ENCODE measurements at regions not wholly inside any gene's neighbourhood (a gene's known extent, or its start where the extent isn't known, plus 50 kb on each side); places are given as distances from the start of the nearest gene placed in this dataset.
"Not testable (repeated sequence)": the region's sequence is repeated elsewhere in the genome, so short reads cannot be mapped to it uniquely, and the experiment has no call there.

GRCh38 chr2:76172154-76172595 is 461.5 kb upstream of the GCFC2 start:
- H3K4me3 Mint-ChIP-seq, H3K36me3 Mint-ChIP-seq: not testable (repeated sequence)

GRCh38 chr2:76170856-76171255 is 460.1 kb upstream of the GCFC2 start:
- Mint-ChIP-seq H3K27me3 (no peaks in the 10 kb centered on the region), H3K4me3 (no peak overlapping the region), H3K9me3 (peaks cover 29% of the 10 kb centered on the region), H3K27ac (no peak overlapping the region), H3K36me3 (no peaks in the 10 kb centered on the region), H3K4me1 (no peaks in the 10 kb centered on the region)

More at GRCh38 chr2:76172154-76172595, 461.5 kb upstream of the GCFC2 start:
- H3K27me3 Mint-ChIP-seq, H3K4me1 Mint-ChIP-seq, H3K27ac Mint-ChIP-seq: not testable (repeated sequence)
- H3K9me3 Mint-ChIP-seq, result peaks cover 29% of the 10 kb centered on the region

GRCh38 chr2:76170009-76170384 is 459.3 kb upstream of the GCFC2 start:
- Mint-ChIP-seq H3K4me1 (no peaks in the 10 kb centered on the region), H3K27me3 (no peaks in the 10 kb centered on the region), H3K36me3 (no peaks in the 10 kb centered on the region), H3K27ac (no peak overlapping the region), H3K4me3 (no peak overlapping the region), H3K9me3 (peaks cover 23% of the 10 kb centered on the region)

- Mint-ChIP-seq H3K27ac (no peak overlapping the region), H3K4me3 (no peak overlapping the region), H3K36me3 (no peaks in the 10 kb centered on the region), H3K4me1 (no peaks in the 10 kb centered on the region), H3K9me3 (peaks cover 18% of the 10 kb centered on the region), H3K27me3 (no peaks in the 10 kb centered on the region)
Observed at GRCh38 chr2:76169276-76170008, 458.7 kb upstream of the GCFC2 start.

GRCh38 chr2:76163860-76164259 is 453.1 kb upstream of the GCFC2 start:
- Mint-ChIP-seq H3K27ac (no peak overlapping the region), H3K27me3 (no peaks in the 10 kb centered on the region), H3K4me1 (no peaks in the 10 kb centered on the region), H3K4me3 (no peak overlapping the region), H3K9me3 (peaks cover 21% of the 10 kb centered on the region), H3K36me3 (no peaks in the 10 kb centered on the region)

- no peaks in the 10 kb centered on the region for H3K36me3 Mint-ChIP-seq
- H3K27ac Mint-ChIP-seq, result no peak overlapping the region
- peaks cover 8% of the 10 kb centered on the region for H3K9me3 Mint-ChIP-seq
- H3K27me3 Mint-ChIP-seq, result no peaks in the 10 kb centered on the region
- H3K4me3 Mint-ChIP-seq, result no peak overlapping the region
- no peaks in the 10 kb centered on the region for H3K4me1 Mint-ChIP-seq
Observed at GRCh38 chr2:76160670-76161069, 450.0 kb upstream of the GCFC2 start.

- Mint-ChIP-seq H3K36me3 (no peaks in the 10 kb centered on the region), H3K4me3 (no peak overlapping the region), H3K27ac (no peak overlapping the region), H3K4me1 (no peaks in the 10 kb centered on the region), H3K9me3 (peaks cover 8% of the 10 kb centered on the region), H3K27me3 (no peaks in the 10 kb centered on the region)
Observed at GRCh38 chr2:76159042-76159648, 448.4 kb upstream of the GCFC2 start.

GRCh38 chr2:76157531-76157930 is 446.8 kb upstream of the GCFC2 start:
- Mint-ChIP-seq H3K4me3 (no peak overlapping the region), H3K4me1 (no peaks in the 10 kb centered on the region), H3K27ac (no peak overlapping the region), H3K9me3 (peaks cover 8% of the 10 kb centered on the region), H3K36me3 (no peaks in the 10 kb centered on the region), H3K27me3 (no peaks in the 10 kb centered on the region)

GRCh38 chr2:76154981-76155380 is 444.3 kb upstream of the GCFC2 start:
- no peaks in the 10 kb centered on the region for H3K36me3 Mint-ChIP-seq
- no peaks in the 10 kb centered on the region for H3K9me3 Mint-ChIP-seq
- H3K4me3 Mint-ChIP-seq, result no peak overlapping the region

GRCh38 chr2:76149846-76150245 is 439.1 kb upstream of the GCFC2 start:
- Mint-ChIP-seq H3K27me3 (no peaks in the 10 kb centered on the region), H3K9me3 (peaks cover 14% of the 10 kb centered on the region), H3K36me3 (no peaks in the 10 kb centered on the region), H3K4me3 (no peak overlapping the region), H3K27ac (no peak overlapping the region), H3K4me1 (no peaks in the 10 kb centered on the region)

More at GRCh38 chr2:76154981-76155380, 444.3 kb upstream of the GCFC2 start:
- Mint-ChIP-seq H3K27me3 (no peaks in the 10 kb centered on the region), H3K27ac (no peak overlapping the region), H3K4me1 (no peaks in the 10 kb centered on the region)

GRCh38 chr2:76139303-76139702 is 428.6 kb upstream of the GCFC2 start:
- not testable (repeated sequence) for H3K27ac Mint-ChIP-seq, H3K4me3 Mint-ChIP-seq, H3K27me3 Mint-ChIP-seq, H3K36me3 Mint-ChIP-seq, H3K4me1 Mint-ChIP-seq
- H3K9me3 Mint-ChIP-seq, result peaks cover 16% of the 10 kb centered on the region

GRCh38 chr2:76128622-76129021 is 417.9 kb upstream of the GCFC2 start:
- H3K4me3 Mint-ChIP-seq, result no peak overlapping the region
- no peak overlapping the region for H3K27ac Mint-ChIP-seq
- H3K4me1 Mint-ChIP-seq, result no peaks in the 10 kb centered on the region
- no peaks in the 10 kb centered on the region for H3K36me3 Mint-ChIP-seq
- H3K9me3 Mint-ChIP-seq, result no peaks in the 10 kb centered on the region
- H3K27me3 Mint-ChIP-seq, result no peaks in the 10 kb centered on the region

- Mint-ChIP-seq H3K27me3 (no peaks in the 10 kb centered on the region), H3K36me3 (no peaks in the 10 kb centered on the region), H3K4me1 (no peaks in the 10 kb centered on the region), H3K4me3 (no peak overlapping the region), H3K27ac (no peak overlapping the region), H3K9me3 (no peaks in the 10 kb centered on the region)
Observed at GRCh38 chr2:76120176-76120575, 409.5 kb upstream of the GCFC2 start.

- Mint-ChIP-seq H3K27ac (no peak overlapping the region), H3K27me3 (no peaks in the 10 kb centered on the region), H3K9me3 (peaks cover 5% of the 10 kb centered on the region), H3K4me1 (no peaks in the 10 kb centered on the region), H3K4me3 (no peak overlapping the region), H3K36me3 (no peaks in the 10 kb centered on the region)
Observed at GRCh38 chr2:76089683-76090082, 379.0 kb upstream of the GCFC2 start.

GRCh38 chr2:76083248-76083647 is 372.5 kb upstream of the GCFC2 start:
- Mint-ChIP-seq H3K4me1 (no peaks in the 10 kb centered on the region), H3K27ac (no peak overlapping the region), H3K36me3 (no peaks in the 10 kb centered on the region), H3K27me3 (no peaks in the 10 kb centered on the region), H3K4me3 (no peak overlapping the region), H3K9me3 (peaks cover 2% of the 10 kb centered on the region)

GRCh38 chr2:76082509-76082908 is 371.8 kb upstream of the GCFC2 start:
- no peaks in the 10 kb centered on the region for H3K27me3 Mint-ChIP-seq
- H3K4me3 Mint-ChIP-seq, result no peak overlapping the region
- H3K9me3 Mint-ChIP-seq, result no peaks in the 10 kb centered on the region
- H3K4me1 Mint-ChIP-seq, result no peaks in the 10 kb centered on the region
- no peak overlapping the region for H3K27ac Mint-ChIP-seq
- H3K36me3 Mint-ChIP-seq, result no peaks in the 10 kb centered on the region

- H3K36me3 Mint-ChIP-seq, result no peaks in the 10 kb centered on the region
- no peaks in the 10 kb centered on the region for H3K4me1 Mint-ChIP-seq
- peaks cover 4% of the 10 kb centered on the region for H3K9me3 Mint-ChIP-seq
- no peaks in the 10 kb centered on the region for H3K27me3 Mint-ChIP-seq
- H3K27ac Mint-ChIP-seq, result no peak overlapping the region
- no peak overlapping the region for H3K4me3 Mint-ChIP-seq
Observed at GRCh38 chr2:76080154-76080553, 369.4 kb upstream of the GCFC2 start.
